HEK293T (cell line): ENCODE measurements at regions not wholly inside any gene's neighbourhood (a gene's known extent, or its start where the extent isn't known, plus 50 kb on each side); places are given as distances from the start of the nearest gene placed in this dataset.

Experiments used
- ARNT ChIP-seq: fragments of 450-650 bp; IDR thresholded peaks from 2 replicates; pipeline ENCODE4 v1.6.1; 2017; ENCODE audit warnings: mild to moderate bottlenecking
- BHLHE40 ChIP-seq: fragments of 450-650 bp; IDR thresholded peaks from 2 replicates; pipeline ENCODE4 v1.6.1; 2016; ENCODE audit warnings: mild to moderate bottlenecking, moderate library complexity, borderline replicate concordance
- FOXM1 ChIP-seq: fragments of 450-650 bp; IDR thresholded peaks from 2 replicates; pipeline ENCODE4 v1.6.1; 2017; ENCODE audit warnings: mild to moderate bottlenecking, borderline replicate concordance
- LEF1 ChIP-seq: fragments of 450-650 bp; IDR thresholded peaks from 2 replicates; pipeline ENCODE4 v1.6.1; 2017; ENCODE audit warnings: mild to moderate bottlenecking, borderline replicate concordance
- SP1 ChIP-seq: fragments of 450-650 bp; IDR thresholded peaks from 2 replicates; pipeline ENCODE4 v1.6.1; 2017
- TF ChIP-seq, protein P1 (sequence below): fragments of 450-650 bp; IDR thresholded peaks from 2 replicates; pipeline ENCODE4 v1.6.1; 2016

- TF ChIP-seq FOXM1 = no peak
- TF ChIP-seq, protein P1, sequence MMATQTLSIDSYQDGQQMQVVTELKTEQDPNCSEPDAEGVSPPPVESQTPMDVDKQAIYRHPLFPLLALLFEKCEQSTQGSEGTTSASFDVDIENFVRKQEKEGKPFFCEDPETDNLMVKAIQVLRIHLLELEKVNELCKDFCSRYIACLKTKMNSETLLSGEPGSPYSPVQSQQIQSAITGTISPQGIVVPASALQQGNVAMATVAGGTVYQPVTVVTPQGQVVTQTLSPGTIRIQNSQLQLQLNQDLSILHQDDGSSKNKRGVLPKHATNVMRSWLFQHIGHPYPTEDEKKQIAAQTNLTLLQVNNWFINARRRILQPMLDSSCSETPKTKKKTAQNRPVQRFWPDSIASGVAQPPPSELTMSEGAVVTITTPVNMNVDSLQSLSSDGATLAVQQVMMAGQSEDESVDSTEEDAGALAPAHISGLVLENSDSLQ = no peak
- TF ChIP-seq SP1 = no peak
- no peak for TF ChIP-seq LEF1
- no peak for TF ChIP-seq ARNT
- no peak for TF ChIP-seq BHLHE40
Observed at GRCh38 chr5:28691526-28691925, 1653.1 kb upstream of the CDH9 start.
